HG03066 (cell line): ENCODE measurements at regions not wholly inside any gene's neighbourhood (a gene's known extent, or its start where the extent isn't known, plus 50 kb on each side); places are given as distances from the start of the nearest gene placed in this dataset.

Source experiments
- ATAC-seq: cut with Tn5 transposase; IDR thresholded peaks from one replicate; pipeline ENCODE4 v1.9.1; 2021; ENCODE audit warnings: low read depth; ENCODE audit not compliant: unreplicated experiment

DNA sequence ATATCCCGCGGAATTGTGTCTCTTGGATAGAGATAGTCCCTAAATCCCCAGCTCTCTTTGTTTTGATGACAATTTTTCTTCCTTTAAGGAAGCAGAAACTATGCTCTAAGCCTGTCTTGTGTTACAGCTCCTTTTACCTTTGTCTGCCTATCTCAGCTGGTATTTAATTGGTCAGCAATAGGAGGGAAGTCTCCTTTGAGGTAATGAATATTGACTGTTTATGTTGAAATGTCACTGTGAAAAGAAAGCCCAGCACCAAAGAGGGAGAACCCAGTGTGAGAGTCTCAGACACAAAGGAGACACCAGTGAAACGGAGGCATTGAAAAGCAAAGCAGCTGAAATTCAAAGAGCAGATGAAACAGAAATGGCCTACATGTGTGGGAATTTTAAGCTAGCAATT, 372.6 kb downstream of the NR2F2 start:
- ATAC-seq, result no peak

DNA sequence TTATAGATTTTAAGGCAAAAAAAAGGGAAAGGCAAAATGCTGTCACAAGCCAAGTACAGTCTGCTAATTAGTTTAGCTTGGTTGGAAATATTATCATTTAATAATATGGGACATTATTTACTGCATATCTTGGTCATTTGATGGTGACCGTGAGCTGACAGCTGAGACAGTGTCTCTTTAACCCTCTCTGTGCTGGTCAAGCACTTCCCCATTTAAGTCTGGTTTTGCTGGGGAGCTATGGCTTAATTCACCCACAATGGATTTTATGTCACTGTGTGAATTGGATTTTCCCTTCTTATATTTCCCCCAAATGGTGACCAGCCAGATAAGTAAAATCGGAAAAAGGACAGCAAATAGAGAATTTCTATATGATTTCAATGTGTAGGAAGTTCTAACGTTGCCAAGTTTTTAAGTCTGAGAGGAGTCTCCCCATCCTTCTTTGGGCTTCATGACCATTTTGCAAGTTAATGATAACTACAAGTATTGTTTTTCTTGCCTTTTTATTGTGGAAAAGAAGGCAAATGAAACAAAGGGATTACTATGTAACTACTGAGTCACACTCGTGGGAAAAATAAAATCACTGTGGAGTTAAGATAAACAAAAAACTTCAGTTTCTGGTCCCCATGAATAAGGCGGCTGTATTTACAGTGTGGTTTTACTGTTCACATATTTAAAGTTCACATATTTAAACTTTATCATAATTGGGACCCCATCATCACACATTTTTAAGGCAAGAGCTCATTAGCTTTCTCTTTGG, 373.5 kb downstream of the NR2F2 start:
- ATAC-seq, result no peak

DNA sequence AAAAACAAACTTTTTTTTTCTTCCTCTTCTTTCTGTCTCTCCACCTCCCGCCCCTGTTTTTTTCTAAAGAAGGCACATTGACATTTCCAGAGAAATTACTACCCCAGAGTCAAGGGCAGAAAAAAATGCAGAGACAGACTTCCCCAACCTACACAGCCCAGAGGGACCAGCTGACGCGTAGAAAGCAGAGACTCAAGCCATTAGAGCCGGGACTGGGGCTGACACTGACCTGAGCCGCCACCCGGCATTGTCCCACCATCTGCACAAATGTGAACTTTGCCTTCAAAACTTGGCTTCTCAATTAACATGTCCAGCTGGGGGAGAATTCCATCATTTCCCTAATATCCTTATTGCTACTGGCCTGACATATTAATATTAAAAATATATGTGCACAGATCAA, 385.6 kb downstream of the NR2F2 start:
- ATAC-seq, result no peak

GRCh38 chr15:96716478-96716877, 386.0 kb downstream of the NR2F2 start:
- no peak for ATAC-seq

GRCh38 chr15:96720251-96720650, 389.8 kb downstream of the NR2F2 start:
- ATAC-seq, result no peak

DNA sequence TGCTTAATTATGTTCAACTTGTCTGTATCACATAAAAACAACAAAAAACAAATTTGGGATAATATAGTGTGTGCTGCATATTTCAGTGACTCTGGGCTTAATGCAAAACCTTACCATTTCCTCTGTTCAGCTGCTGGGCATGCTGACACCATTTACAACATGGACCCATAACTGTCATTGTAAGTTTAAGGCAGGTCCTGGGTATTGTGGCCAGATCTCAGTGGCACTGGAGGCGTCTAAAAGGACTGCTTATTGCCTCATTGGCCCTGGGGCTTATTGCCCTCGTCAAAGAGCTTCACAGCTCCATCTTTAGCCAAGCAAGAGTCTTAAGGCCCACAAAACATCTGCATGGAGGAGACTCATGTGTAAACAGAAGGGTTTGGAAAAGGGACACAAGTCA, 390.2 kb downstream of the NR2F2 start:
- no peak for ATAC-seq

- ATAC-seq, result no peak
Observed at GRCh38 chr15:96728591-96728990, 398.1 kb downstream of the NR2F2 start.

- ATAC-seq, result no peak
Observed at GRCh38 chr15:96732704-96733103, 402.2 kb downstream of the NR2F2 start.

- ATAC-seq, result no peak
Observed at GRCh38 chr15:96733721-96734120, 403.2 kb downstream of the NR2F2 start.

GRCh38 chr15:96735632-96736240, 405.2 kb downstream of the NR2F2 start:
- ATAC-seq, result no peak

DNA sequence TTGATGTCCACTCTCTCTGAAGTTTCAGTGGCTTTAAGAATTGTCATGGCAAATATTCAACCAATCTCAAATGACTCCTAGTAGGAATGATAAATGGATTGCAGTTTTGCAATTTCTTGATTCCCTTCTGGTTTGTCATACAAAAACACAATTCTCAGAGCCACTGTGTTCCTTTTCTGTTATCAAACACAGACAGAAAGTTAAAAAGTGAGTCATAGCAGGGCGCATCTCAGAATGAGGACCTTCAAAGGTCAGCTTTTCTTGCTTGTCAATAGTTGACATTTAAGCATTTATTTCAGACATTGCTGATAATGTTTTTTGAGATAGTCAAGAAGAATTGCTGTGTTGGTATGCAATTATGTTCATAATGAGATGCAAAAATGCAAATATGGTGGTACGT, 405.9 kb downstream of the NR2F2 start:
- ATAC-seq, result no peak

DNA sequence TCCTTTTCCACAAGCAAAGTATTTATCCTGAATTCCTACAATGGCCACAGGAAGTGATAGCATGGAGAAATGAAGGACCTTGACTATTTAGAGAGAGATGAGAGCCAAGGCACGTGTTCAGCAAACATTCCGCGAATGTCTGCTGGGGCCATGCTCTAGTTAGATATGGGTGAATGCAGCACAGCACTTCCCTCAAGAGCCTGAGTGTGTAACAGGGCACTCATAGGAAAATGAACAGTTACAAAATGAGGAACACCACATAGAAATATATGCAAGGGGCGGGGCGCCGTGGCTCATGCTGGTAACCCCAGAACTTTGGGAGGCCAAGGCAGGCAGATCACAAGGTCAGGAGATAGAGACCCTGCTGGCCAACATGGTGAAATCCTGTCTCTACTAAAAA, 406.9 kb downstream of the NR2F2 start:
- ATAC-seq, result no peak

DNA sequence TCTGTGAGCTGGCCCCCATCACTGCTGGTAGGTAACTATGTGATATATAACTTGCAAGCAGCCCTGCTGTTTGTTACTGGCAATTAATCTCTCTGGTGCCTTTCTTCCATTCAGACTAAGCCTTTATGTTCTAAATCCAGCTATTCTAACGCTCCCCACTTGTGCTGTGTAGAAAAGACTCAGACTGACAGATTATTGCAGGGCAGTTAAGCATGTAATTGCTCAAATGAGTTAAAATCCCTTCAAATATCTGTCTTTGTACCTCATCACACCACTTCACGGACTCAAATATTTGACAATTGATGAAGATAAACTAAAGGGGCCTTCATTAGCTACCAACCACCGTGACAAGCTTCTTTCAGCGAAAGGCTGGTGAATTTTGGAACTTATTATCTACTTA, 416.2 kb downstream of the NR2F2 start:
- no peak for ATAC-seq

GRCh38 chr15:96747291-96747690, 416.8 kb downstream of the NR2F2 start:
- ATAC-seq, result no peak

- ATAC-seq, result no peak
Observed at GRCh38 chr15:96750361-96750760, 419.9 kb downstream of the NR2F2 start.

DNA sequence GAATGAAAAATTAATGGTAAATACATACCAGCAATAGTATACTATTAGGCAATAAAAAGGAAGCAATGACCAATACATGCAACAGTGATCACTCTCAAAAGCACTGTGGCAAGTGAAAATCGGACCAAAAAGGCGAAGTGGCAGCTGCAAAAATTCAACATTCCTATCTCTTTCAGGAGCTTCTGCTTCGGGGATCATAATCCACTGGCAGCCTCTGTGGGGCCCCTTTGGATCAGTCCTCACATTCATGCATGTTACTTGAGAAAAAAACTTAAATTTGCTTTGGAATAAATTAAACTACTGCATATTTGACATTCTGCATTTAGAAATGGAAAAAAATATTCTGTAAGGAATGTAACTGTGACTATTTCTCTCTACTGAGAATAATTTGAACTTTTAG, 425.6 kb downstream of the NR2F2 start:
- ATAC-seq, result no peak

- ATAC-seq, result no peak
Observed at GRCh38 chr15:96756656-96757055, 426.2 kb downstream of the NR2F2 start.

GRCh38 chr15:96762566-96762965, 432.1 kb downstream of the NR2F2 start:
- ATAC-seq, result no peak

- ATAC-seq, result no peak
Observed at GRCh38 chr15:96764501-96764900, 434.0 kb downstream of the NR2F2 start.

- ATAC-seq, result no peak
Observed at GRCh38 chr15:96764946-96765345, 434.4 kb downstream of the NR2F2 start.

- ATAC-seq, result no peak
Observed at GRCh38 chr15:96766366-96766765, 435.9 kb downstream of the NR2F2 start.

DNA sequence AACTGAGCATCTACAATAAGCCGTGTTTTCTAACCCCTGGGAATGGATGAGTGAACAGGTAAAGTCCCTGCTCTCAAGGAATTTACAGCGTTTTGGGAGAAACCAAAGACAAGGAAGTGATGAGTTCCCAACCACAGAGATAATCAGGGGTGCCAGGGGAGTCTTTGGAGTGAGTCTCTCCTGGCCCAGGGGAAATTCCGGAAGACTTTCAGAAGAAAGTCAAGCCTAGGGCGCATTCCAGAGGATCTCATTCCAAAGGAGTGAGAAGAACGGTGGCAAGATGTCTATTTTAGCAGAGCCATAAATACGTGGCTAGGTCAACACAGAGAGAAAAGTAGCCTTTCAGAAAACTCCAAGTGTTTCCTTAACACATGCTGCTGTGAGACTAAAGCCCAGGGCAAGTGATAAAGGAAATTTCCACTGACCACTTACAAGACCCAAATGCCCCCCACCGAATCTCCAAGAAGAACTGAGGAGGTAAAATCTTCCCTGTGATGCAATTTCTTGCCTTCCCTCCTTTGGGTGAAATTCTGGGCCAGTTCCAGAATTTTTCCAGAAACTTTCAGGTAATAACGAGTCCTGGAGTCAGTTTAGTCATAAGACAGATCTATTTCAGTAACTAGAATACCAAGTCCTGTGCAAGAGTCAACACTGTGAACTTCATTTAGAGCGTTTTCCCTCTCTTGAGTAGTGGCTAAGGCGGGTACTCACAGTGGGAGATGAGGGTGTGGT, 437.4 kb downstream of the NR2F2 start:
- no peak for ATAC-seq
